ENCODE measurements at regions not wholly inside any gene's neighbourhood (a gene's known extent, or its start where the extent isn't known, plus 50 kb on each side); places are given as distances from the start of the nearest gene placed in this dataset.
"Not testable (repeated sequence)": the region's sequence is repeated elsewhere in the genome, so short reads cannot be mapped to it uniquely, and the experiment has no call there.

GRCh38 chr9:78677326-78677725 is 380.4 kb downstream of the PSAT1 start:
- no peak for DNase-seq

GRCh38 chr9:78678877-78679276 is 382.0 kb downstream of the PSAT1 start:
- DNase-seq = no peak

- no peak for DNase-seq
These were observed 383.3 kb downstream of the PSAT1 start for GRCh38 chr9:78680196-78680595.

GRCh38 chr9:78682216-78682615 is 385.3 kb downstream of the PSAT1 start:
- no peak for DNase-seq

GRCh38 chr9:78685471-78685870 is 388.5 kb downstream of the PSAT1 start:
- DNase-seq = no peak

- DNase-seq = no peak
These were observed 391.9 kb downstream of the PSAT1 start for GRCh38 chr9:78688796-78689195.

- no peak for DNase-seq
These were observed 394.6 kb downstream of the PSAT1 start for GRCh38 chr9:78691542-78691941.

GRCh38 chr9:78692871-78693270 is 395.9 kb downstream of the PSAT1 start:
- DNase-seq = no peak

GRCh38 chr9:78694974-78695373 is 398.0 kb downstream of the PSAT1 start:
- DNase-seq = no peak

- DNase-seq = no peak
These were observed 398.6 kb downstream of the PSAT1 start for GRCh38 chr9:78695519-78695918.

GRCh38 chr9:78697618-78698017 is 400.7 kb downstream of the PSAT1 start:
- DNase-seq = no peak

- no peak for DNase-seq
These were observed 401.4 kb downstream of the PSAT1 start for GRCh38 chr9:78698371-78698770.

GRCh38 chr9:78699217-78699616 is 402.3 kb downstream of the PSAT1 start:
- DNase-seq = not testable (repeated sequence)

GRCh38 chr9:78704153-78704552 is 407.2 kb downstream of the PSAT1 start:
- not testable (repeated sequence) for DNase-seq

- no peak for DNase-seq
These were observed 410.2 kb downstream of the PSAT1 start for GRCh38 chr9:78707080-78707479.

- DNase-seq = no peak
These were observed 410.6 kb downstream of the PSAT1 start for GRCh38 chr9:78707481-78707991.

- DNase-seq = no peak
These were observed 416.1 kb downstream of the PSAT1 start for GRCh38 chr9:78712903-78713613.

GRCh38 chr9:78713614-78714405 is 416.9 kb downstream of the PSAT1 start:
- DNase-seq = no peak

GRCh38 chr9:78714576-78714975 is 417.7 kb downstream of the PSAT1 start:
- no peak for DNase-seq

GRCh38 chr9:78719029-78719428 is 422.1 kb downstream of the PSAT1 start:
- DNase-seq = not testable (repeated sequence)

GRCh38 chr9:78724896-78725295 is 428.0 kb downstream of the PSAT1 start:
- DNase-seq = no peak

GRCh38 chr9:78725503-78725902 is 428.6 kb downstream of the PSAT1 start:
- no peak for DNase-seq

- no peak for DNase-seq
These were observed 448.4 kb downstream of the PSAT1 start for GRCh38 chr9:78745331-78745730.

GRCh38 chr9:78746010-78746409 is 449.1 kb downstream of the PSAT1 start:
- no peak for DNase-seq
